Nephron progenitor cell (in vitro differentiated cells): ENCODE measurements at regions not wholly inside any gene's neighbourhood (a gene's known extent, or its start where the extent isn't known, plus 50 kb on each side); places are given as distances from the start of the nearest gene placed in this dataset.

Experiments used
- DNase-seq: peaks from one replicate; pipeline ENCODE4 v3.0.0; 2021
- H3K27ac Mint-ChIP-seq: 2 replicates; pipeline ENCODE4 v1.8.0; 2021; ENCODE audit warnings: mild to moderate bottlenecking, moderate library complexity, mixed read lengths
- H3K27me3 Mint-ChIP-seq: 2 replicates; pipeline ENCODE4 v1.8.0; 2021; ENCODE audit warnings: mild to moderate bottlenecking, low read depth, mixed read lengths; ENCODE audit not compliant: poor library complexity
- H3K36me3 Mint-ChIP-seq: 2 replicates; pipeline ENCODE4 v1.8.0; 2021; ENCODE audit warnings: low read depth, mixed read lengths
- H3K4me1 Mint-ChIP-seq: 2 replicates; pipeline ENCODE4 v1.8.0; 2021; ENCODE audit warnings: mixed read lengths
- H3K4me3 Mint-ChIP-seq: 2 replicates; pipeline ENCODE4 v1.8.0; 2021; ENCODE audit warnings: mild to moderate bottlenecking, moderate library complexity, mixed read lengths
- H3K9me3 Mint-ChIP-seq: 2 replicates; pipeline ENCODE4 v1.8.0; 2021; ENCODE audit warnings: mild to moderate bottlenecking, moderate library complexity, mixed read lengths
- CTCF ChIP-seq: fragments of 200-600 bp; sonication (generic); IDR thresholded peaks from 2 replicates; pipeline ENCODE4 v1.5.0; 2021; ENCODE audit warnings: antibody characterized with exemption

GRCh38 chr2:18066066-18066465 is 187.6 kb downstream of the KCNS3 start:
- H3K4me1 Mint-ChIP-seq = peaks cover 20% of the 10 kb centered on the region
- no peak for TF ChIP-seq CTCF
- peaks cover 9% of the 10 kb centered on the region for H3K27me3 Mint-ChIP-seq
- H3K36me3 Mint-ChIP-seq = no peaks in the 10 kb centered on the region
- H3K27ac Mint-ChIP-seq = no peak overlapping the region
- H3K4me3 Mint-ChIP-seq = no peak overlapping the region
- no peaks in the 10 kb centered on the region for H3K9me3 Mint-ChIP-seq
- DNase-seq = no peak

- Mint-ChIP-seq H3K36me3 (no peaks in the 10 kb centered on the region), H3K4me1 (peaks cover 20% of the 10 kb centered on the region), H3K4me3 (no peak overlapping the region), H3K9me3 (no peaks in the 10 kb centered on the region), H3K27me3 (peaks cover 9% of the 10 kb centered on the region), H3K27ac (peak overlapping the region; percentile 10)
- no peak for TF ChIP-seq CTCF
- DNase-seq = no peak
Observed at GRCh38 chr2:18065249-18065648, 186.8 kb downstream of the KCNS3 start.

- peaks cover 5% of the 10 kb centered on the region for H3K27me3 Mint-ChIP-seq
- H3K27ac Mint-ChIP-seq = no peak overlapping the region
- no peaks in the 10 kb centered on the region for H3K9me3 Mint-ChIP-seq
- no peak overlapping the region for H3K4me3 Mint-ChIP-seq
- H3K36me3 Mint-ChIP-seq = no peaks in the 10 kb centered on the region
- H3K4me1 Mint-ChIP-seq = peaks cover 19% of the 10 kb centered on the region
- no peak for DNase-seq
- TF ChIP-seq CTCF = no peak
Observed at GRCh38 chr2:18063826-18064470, 185.5 kb downstream of the KCNS3 start.

- no peak for DNase-seq
- Mint-ChIP-seq H3K9me3 (no peaks in the 10 kb centered on the region), H3K27ac (no peak overlapping the region), H3K36me3 (no peaks in the 10 kb centered on the region), H3K27me3 (peaks cover 9% of the 10 kb centered on the region), H3K4me1 (peaks cover 8% of the 10 kb centered on the region), H3K4me3 (no peak overlapping the region)
- TF ChIP-seq CTCF = no peak
Observed at GRCh38 chr2:18062892-18063291, 184.4 kb downstream of the KCNS3 start.

- Mint-ChIP-seq H3K27me3 (peaks cover 14% of the 10 kb centered on the region), H3K27ac (no peak overlapping the region), H3K9me3 (no peaks in the 10 kb centered on the region), H3K36me3 (no peaks in the 10 kb centered on the region), H3K4me1 (peaks cover 4% of the 10 kb centered on the region), H3K4me3 (no peak overlapping the region)
- no peak for TF ChIP-seq CTCF
- DNase-seq = no peak
Observed at GRCh38 chr2:18061717-18062116, 183.2 kb downstream of the KCNS3 start.

GRCh38 chr2:18057657-18058056 is 179.2 kb downstream of the KCNS3 start:
- TF ChIP-seq CTCF = no peak
- no peaks in the 10 kb centered on the region for H3K36me3 Mint-ChIP-seq
- no peak overlapping the region for H3K4me3 Mint-ChIP-seq
- no peak overlapping the region for H3K27ac Mint-ChIP-seq
- DNase-seq = no peak
- peaks cover 26% of the 10 kb centered on the region for H3K27me3 Mint-ChIP-seq
- H3K9me3 Mint-ChIP-seq = no peaks in the 10 kb centered on the region
- no peaks in the 10 kb centered on the region for H3K4me1 Mint-ChIP-seq
